PC-3 (cell line): ENCODE measurements at regions not wholly inside any gene's neighbourhood (a gene's known extent, or its start where the extent isn't known, plus 50 kb on each side); places are given as distances from the start of the nearest gene placed in this dataset.

ENCODE experiments used
- ATAC-seq: fragments of 200-7000 bp; cut with Tn5 transposase; 2 replicates; pipeline ENCODE4 v1.9.1; 2020; ENCODE audit warnings: mild to moderate bottlenecking, moderate library complexity
- BruUV-seq: library from RNA; stranded (reverse); fragments of 400-500 nt; replicated peaks from 2 replicates; lab custom pipeline; 2021; lab: Mats Ljungman, UMichigan
- CTCF ChIA-PET: fragments of 300-600 bp; sonication (Branson Sonifier 250); formaldehyde crosslinking; loops from one replicate; lab custom pipeline; 2022; ENCODE audit warnings: antibody characterized with exemption; lab: Charles Lee
- POLR2A ChIA-PET: fragments of 300-600 bp; sonication (Branson Sonifier 250); formaldehyde crosslinking; loops from one replicate; lab custom pipeline; 2022; ENCODE audit warnings: antibody characterized with exemption; ENCODE audit not compliant: unreplicated experiment; lab: Charles Lee
- DNase-seq: peaks from one replicate; pipeline ENCODE4 v3.0.0-alpha.2; 2015
- H2AFZ ChIP-seq: fragments of 300-600 bp; sonication (generic); 2 replicates; pipeline ENCODE4 v1.6.0; 2016; ENCODE audit warnings: antibody characterized with exemption, low read length
- H3F3A ChIP-seq: fragments of 300-600 bp; sonication (generic); one replicate; pipeline ENCODE4 v1.6.0; 2017; ENCODE audit warnings: antibody characterized with exemption, low read length, control low read depth, mild to moderate bottlenecking; ENCODE audit not compliant: unreplicated experiment
- H3K27ac ChIP-seq: fragments of 300-600 bp; sonication (generic); 2 replicates; pipeline ENCODE4 v1.5.1; 2016; ENCODE audit warnings: mild to moderate bottlenecking, low read length
- H3K27me3 ChIP-seq: fragments of 300-600 bp; sonication (generic); 2 replicates; pipeline ENCODE4 v1.6.1; 2016; ENCODE audit warnings: low read length, mixed read lengths
- H3K36me3 ChIP-seq: fragments of 300-600 bp; sonication (generic); 2 replicates; pipeline ENCODE4 v1.6.1; 2016; ENCODE audit warnings: low read depth, mixed run types, low read length, mixed read lengths
- H3K4me1 ChIP-seq: fragments of 300-600 bp; sonication (generic); 2 replicates; pipeline ENCODE4 v1.5.1; 2016; ENCODE audit warnings: low read length; ENCODE audit not compliant: insufficient read depth
- H3K4me2 ChIP-seq: fragments of 300-600 bp; sonication (generic); 2 replicates; pipeline ENCODE4 v1.6.0; 2016; ENCODE audit warnings: low read length
- H3K4me3 ChIP-seq: fragments of 300-600 bp; sonication (generic); 2 replicates; pipeline ENCODE4 v1.5.1; 2016; ENCODE audit warnings: mild to moderate bottlenecking, low read length, mixed read lengths
- H3K79me2 ChIP-seq: fragments of 300-600 bp; sonication (generic); 2 replicates; pipeline ENCODE4 v1.6.1; 2017; ENCODE audit warnings: low read length, mixed read lengths
- H3K9ac ChIP-seq: fragments of 300-600 bp; sonication (generic); 2 replicates; pipeline ENCODE4 v1.6.0; 2016; ENCODE audit warnings: mild to moderate bottlenecking, low read length
- H3K9me2 ChIP-seq: fragments of 300-600 bp; sonication (generic); replicated peaks from 2 replicates; pipeline ENCODE4 v1.6.1; 2016; ENCODE audit warnings: mixed run types, low read length, mixed read lengths
- H3K9me3 ChIP-seq: fragments of 300-600 bp; sonication (generic); 2 replicates; pipeline ENCODE4 v1.6.1; 2016; ENCODE audit warnings: low read length, mixed read lengths
- H4K20me1 ChIP-seq: fragments of 300-600 bp; sonication (generic); 2 replicates; pipeline ENCODE4 v1.6.1; 2016; ENCODE audit warnings: low read length, mixed read lengths
- EZH2 ChIP-seq: fragments of 300-600 bp; sonication (generic); IDR thresholded peaks from one replicate; pipeline ENCODE4 v1.6.1; 2017; ENCODE audit warnings: antibody characterized with exemption, mild to moderate bottlenecking, low read length; ENCODE audit not compliant: unreplicated experiment
- EZH2phosphoT487 ChIP-seq: fragments of 300-600 bp; sonication (generic); IDR thresholded peaks from 2 replicates; pipeline ENCODE4 v1.6.1; 2018; ENCODE audit warnings: mild to moderate bottlenecking, antibody characterized with exemption, low read length, borderline replicate concordance
- intact Hi-C: fragments of 100-400 bp; cut with micrococcal nuclease; formaldehyde crosslinking; loops from 2 replicates; pipeline ENCODE4 v1.9.0; 2023
- TF ChIP-seq, protein P1 (sequence below): fragments of 300-600 bp; sonication (generic); conservative IDR thresholded peaks from 2 replicates; pipeline ENCODE4 v1.5.1; 2017; ENCODE audit warnings: antibody characterized with exemption, low read depth, mild to moderate bottlenecking, low read length

DNA sequence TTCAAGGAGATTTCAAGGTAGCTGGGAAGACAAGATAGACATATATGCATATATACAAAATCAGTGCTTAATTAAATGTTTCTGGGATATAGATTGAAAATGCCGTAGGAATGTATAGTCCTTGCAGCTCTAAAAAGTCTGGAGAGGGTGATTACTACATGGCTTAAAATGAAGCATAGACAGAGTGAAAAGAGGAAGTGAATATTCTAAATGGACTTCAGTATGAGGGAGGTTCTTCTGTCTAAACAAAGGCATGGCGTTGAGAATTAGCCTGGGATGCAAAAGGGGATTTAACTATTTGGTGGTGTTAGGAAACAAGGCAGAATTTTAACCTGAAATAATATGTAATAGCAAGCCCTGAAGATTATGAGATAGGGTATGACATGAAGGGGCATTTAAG lies 141.5 kb upstream of the FRMPD4 start:
- TF ChIP-seq, protein P1, sequence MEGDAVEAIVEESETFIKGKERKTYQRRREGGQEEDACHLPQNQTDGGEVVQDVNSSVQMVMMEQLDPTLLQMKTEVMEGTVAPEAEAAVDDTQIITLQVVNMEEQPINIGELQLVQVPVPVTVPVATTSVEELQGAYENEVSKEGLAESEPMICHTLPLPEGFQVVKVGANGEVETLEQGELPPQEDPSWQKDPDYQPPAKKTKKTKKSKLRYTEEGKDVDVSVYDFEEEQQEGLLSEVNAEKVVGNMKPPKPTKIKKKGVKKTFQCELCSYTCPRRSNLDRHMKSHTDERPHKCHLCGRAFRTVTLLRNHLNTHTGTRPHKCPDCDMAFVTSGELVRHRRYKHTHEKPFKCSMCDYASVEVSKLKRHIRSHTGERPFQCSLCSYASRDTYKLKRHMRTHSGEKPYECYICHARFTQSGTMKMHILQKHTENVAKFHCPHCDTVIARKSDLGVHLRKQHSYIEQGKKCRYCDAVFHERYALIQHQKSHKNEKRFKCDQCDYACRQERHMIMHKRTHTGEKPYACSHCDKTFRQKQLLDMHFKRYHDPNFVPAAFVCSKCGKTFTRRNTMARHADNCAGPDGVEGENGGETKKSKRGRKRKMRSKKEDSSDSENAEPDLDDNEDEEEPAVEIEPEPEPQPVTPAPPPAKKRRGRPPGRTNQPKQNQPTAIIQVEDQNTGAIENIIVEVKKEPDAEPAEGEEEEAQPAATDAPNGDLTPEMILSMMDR, result no peak
- TF ChIP-seq EZH2 (no peak), EZH2phosphoT487 (no peak)
- ChIA-PET POLR2A (no interaction called here), CTCF (no interaction called here)
- Histone ChIP-seq H4K20me1 (no peaks in the 10 kb centered on the region), H3K4me1 (no peaks in the 10 kb centered on the region), H3K4me3 (no peak overlapping the region), H3F3A (no peaks in the 10 kb centered on the region), H3K9ac (no peak overlapping the region), H3K27me3 (no peaks in the 10 kb centered on the region), H3K9me2 (no peaks in the 10 kb centered on the region), H2AFZ (no peak overlapping the region), H3K36me3 (no peaks in the 10 kb centered on the region), H3K27ac (no peak overlapping the region), H3K9me3 (no peaks in the 10 kb centered on the region), H3K79me2 (no peaks in the 10 kb centered on the region), H3K4me2 (no peak overlapping the region)
- DNase-seq (no peak), ATAC-seq (no peak)
- BruUV-seq, result no TSS peak
- intact Hi-C loops, result no loop called here

DNA sequence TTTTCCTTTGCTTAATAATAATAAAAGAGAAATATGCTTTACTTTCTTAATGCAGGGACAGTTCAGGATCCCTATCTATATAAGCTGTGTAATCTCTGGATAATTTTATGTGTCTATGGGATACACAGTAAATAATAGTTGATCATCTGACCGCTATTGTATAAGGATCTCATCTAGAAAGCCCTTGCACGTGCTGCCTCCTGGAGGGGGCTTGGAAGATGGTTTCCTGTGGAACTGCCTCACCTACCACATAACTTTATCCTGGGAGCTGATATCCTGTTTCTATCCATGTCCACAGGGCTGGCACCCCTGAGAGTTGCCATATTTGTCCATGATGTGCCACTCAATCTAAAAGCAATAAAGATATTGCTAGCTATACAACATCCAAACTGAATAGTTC lies 139.3 kb upstream of the FRMPD4 start:
- Histone ChIP-seq H3K9ac (no peak overlapping the region), H3K9me3 (no peaks in the 10 kb centered on the region), H3K79me2 (no peaks in the 10 kb centered on the region), H3K4me1 (peaks cover 4% of the 10 kb centered on the region; the same call in 1 of the 2 replicates), H3K36me3 (no peaks in the 10 kb centered on the region), H3K27ac (no peak overlapping the region), H4K20me1 (no peaks in the 10 kb centered on the region), H3K27me3 (no peaks in the 10 kb centered on the region), H3K9me2 (no peaks in the 10 kb centered on the region), H3F3A (no peaks in the 10 kb centered on the region), H2AFZ (no peak overlapping the region), H3K4me3 (no peak overlapping the region), H3K4me2 (no peak overlapping the region)
- ATAC-seq, result no peak
- POLR2A ChIA-PET, result no interaction called here
- intact Hi-C loops, result no loop called here
- no peak for DNase-seq
- BruUV-seq, result no TSS peak
- TF ChIP-seq, protein P1, result no peak
- TF ChIP-seq EZH2phosphoT487 (no peak), EZH2 (no peak)
- CTCF ChIA-PET, result no interaction called here

DNA sequence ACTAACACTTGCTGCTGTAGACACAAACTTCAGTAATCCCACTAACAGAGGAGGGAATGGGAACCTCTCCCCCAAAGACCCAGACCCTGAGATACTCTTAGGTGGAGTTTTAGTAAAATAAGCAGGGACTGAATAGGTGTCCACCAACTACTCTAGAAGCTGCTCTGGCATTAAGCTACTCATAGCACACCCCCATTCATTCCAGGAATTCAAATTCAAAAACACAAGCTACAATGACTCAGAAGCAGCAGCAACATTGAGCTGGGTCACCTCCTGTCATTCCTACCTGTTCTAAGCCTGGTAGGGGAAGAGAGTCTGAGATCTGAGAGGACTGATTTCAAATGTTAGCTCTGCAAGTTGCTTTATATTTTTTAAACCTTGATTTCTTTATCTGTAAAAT lies 135.4 kb upstream of the FRMPD4 start:
- ATAC-seq, result no peak

More for the DNA sequence above, 135.4 kb upstream of the FRMPD4 start:
- Histone ChIP-seq H3K4me2 (no peak overlapping the region), H3K4me3 (no peak overlapping the region), H3K36me3 (no peaks in the 10 kb centered on the region), H3K9me3 (no peaks in the 10 kb centered on the region), H3K27ac (no peak overlapping the region), H3F3A (no peaks in the 10 kb centered on the region), H3K9ac (no peak overlapping the region), H3K27me3 (no peaks in the 10 kb centered on the region), H3K79me2 (no peaks in the 10 kb centered on the region), H4K20me1 (no peaks in the 10 kb centered on the region), H3K9me2 (no peaks in the 10 kb centered on the region), H3K4me1 (peaks cover 9% of the 10 kb centered on the region), H2AFZ (no peak overlapping the region)
- no TSS peak for BruUV-seq
- ChIA-PET CTCF (no interaction called here), POLR2A (no interaction called here)
- TF ChIP-seq, protein P1, result no peak
- TF ChIP-seq EZH2 (no peak), EZH2phosphoT487 (no peak)
- peak; percentile 44 for DNase-seq
- intact Hi-C loops, result no loop called here
